ENCODE measurements at regions not wholly inside any gene's neighbourhood (a gene's known extent, or its start where the extent isn't known, plus 50 kb on each side); places are given as distances from the start of the nearest gene placed in this dataset.

DNA sequence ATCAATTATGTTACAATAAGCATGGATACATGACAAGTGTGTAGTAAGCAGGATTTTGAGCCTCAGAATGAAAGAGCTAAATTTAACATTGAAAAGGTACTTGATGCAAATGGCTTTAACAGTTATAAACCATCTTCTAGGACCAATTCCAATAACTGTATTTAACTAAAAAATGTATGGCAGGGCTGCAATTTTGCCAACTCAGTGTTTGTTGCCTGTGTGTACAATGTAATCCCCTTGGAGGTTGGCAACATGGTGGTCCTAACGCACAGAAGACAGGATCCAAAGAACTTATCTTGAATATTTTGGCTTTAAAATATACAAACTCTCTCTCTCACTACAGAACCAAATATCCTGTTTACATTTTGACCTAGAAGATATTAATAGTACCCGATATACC, 2314.1 kb downstream of the LRRC4C start:
- in situ Hi-C loops (cut with MboI; ENCODE audit: low sequenced_read_pairs): no loop called here

DNA sequence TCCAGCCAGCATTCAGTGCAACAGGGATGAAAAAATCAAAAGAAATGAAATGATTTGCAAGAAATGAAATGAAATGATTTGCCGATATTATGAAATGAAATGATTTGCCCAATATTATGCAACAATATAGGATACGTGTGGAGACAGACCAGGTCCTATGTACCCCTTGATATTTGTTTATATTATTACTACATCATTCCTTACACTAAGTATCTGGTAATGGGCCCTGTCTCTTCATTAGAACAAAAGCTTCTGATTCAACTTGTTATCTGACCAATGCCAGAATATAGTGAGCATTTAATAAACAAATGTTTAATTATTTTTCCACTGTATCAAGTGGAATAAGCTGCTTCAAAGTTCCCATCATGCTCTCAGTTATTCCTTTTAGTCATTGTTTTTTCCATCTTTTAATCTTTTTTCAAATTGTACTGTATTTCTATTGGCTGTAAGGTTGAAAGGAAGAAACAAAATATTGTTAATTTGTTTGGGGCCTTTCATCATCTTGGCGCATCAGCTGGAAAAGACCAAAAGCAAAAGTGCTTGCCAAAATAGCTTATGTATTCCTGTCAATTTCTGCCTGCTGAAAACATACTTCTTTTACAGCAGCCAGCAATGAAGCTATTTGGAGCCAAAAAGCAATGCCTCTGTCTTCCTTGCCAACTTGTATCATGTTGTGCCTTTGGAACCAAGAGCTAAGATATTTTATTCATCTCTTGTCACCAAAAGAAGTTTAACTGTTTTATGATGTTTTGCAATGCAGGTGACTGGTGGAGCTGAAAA, 2314.9 kb downstream of the LRRC4C start:
- in situ Hi-C loops (cut with MboI; ENCODE audit: low sequenced_read_pairs): no loop called here

DNA sequence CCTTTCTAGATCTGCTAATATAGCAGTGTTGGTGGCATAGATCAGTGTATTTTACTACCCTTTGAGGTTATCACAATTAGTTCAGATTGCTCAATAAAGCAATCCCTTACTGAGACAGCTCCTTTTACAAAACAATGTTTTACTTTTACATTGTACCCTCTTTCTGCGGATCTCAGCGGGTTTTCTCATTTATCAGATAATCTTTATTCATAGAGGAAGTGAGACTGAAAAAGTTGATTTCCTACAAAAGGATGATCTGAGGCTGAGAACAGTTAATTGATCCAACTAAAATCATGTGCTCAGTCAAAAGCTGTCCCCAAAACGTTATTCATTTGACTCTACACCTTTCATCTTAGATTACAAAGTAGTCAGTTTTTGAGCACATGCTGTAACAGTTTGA, 2319.9 kb downstream of the LRRC4C start:
- in situ Hi-C loops (cut with MboI; ENCODE audit: low sequenced_read_pairs): no loop called here

DNA sequence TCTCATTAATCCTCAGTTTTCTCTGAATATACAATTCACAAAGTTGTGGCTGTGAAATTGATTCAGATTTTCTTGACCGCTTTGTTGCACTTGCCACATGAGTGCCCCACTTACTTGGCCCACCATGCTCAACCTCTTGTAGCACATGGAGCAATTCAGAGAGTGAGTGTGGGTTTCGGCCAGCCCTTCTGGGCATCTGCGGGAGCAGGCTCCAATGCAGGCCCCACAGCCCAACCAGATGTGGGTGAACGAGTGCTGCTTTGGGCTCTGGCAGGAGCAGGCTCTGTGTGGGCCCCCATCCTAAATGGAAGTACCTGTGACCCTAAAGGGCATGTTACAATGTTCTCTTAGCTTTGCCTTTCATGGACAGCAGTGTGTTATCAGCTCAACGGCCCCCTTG, 2338.6 kb downstream of the LRRC4C start:
- in situ Hi-C loops (cut with MboI; ENCODE audit: low sequenced_read_pairs): no loop called here

DNA sequence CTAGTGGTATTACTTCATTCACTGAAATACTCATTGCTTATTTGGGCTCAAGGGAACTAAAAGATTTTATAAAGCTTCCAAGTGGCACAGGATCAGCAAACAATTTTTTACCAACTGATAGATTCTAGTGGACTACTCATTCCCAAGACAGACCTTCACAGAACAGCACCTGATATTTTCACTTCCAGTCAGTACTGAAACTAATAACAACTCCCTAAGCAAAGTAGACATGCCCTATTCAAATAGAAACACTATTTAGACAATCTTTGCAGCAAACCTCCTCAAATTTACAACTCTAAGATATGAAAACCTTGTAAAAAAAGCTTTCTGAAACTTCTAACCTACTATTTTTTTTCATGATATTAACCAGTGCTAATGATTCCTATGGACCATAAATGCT, 2345.8 kb downstream of the LRRC4C start:
- in situ Hi-C loops (cut with MboI; ENCODE audit: low sequenced_read_pairs): no loop called here

DNA sequence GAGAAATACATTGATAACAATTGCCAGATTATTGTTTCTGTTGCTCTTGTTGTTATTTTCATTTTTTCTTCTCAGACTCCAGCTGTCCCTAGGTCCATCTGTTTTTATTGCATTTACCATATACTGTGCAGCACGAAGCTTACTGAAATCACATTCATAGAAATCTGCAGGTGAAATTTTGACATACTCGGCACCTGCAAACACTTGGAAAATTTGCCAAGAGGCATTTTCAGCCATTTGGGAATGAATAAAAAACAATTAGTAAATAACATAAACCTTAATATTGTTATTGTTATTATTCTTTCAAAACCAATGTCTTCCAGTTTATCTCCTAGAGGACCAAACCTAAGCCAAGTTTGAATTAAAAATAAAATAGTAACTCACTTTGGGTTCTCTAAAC, 2357.2 kb downstream of the LRRC4C start:
- in situ Hi-C loops (cut with MboI; ENCODE audit: low sequenced_read_pairs): no loop called here

DNA sequence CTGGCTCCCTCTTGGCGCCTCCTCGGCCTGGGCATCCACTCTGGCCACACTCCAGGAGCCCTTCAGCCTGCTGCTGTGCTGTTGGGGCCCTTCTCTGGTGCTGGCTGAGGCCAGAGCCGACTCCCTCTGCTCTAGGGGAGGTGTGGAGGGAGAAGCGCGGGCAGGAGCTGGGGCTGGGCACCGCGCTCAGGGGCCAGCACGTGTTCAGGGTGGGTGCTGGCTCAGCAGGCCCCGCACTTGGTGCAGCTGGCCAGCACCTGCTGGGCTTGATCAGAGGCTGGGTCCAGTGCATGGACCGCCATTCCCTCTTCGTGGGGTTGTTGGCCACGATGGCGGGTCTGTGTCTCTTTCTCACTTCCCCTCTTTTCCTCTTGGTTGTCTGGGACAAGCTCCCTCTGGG, 2381.0 kb downstream of the LRRC4C start:
- in situ Hi-C loops (cut with MboI; ENCODE audit: low sequenced_read_pairs): no loop called here

DNA sequence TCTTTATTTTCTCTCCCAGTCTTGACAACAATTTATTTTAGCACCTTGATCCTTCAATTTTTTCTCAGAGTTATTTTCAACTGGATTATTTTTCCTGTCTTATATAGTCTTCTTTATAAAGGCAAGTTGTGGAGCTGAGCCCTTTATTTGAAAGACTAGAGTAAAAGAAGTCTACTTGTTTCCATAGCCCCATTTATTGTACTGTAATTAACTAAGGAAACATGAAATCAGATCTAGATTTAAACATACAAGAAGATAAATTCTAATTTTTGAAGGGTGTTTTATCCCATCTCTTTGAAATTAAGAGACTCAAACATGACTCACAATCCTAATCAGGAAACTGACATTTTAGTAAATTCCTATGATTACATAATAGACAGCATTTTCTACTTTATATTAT, 2421.8 kb downstream of the LRRC4C start:
- in situ Hi-C loops (cut with MboI; ENCODE audit: low sequenced_read_pairs): no loop called here

DNA sequence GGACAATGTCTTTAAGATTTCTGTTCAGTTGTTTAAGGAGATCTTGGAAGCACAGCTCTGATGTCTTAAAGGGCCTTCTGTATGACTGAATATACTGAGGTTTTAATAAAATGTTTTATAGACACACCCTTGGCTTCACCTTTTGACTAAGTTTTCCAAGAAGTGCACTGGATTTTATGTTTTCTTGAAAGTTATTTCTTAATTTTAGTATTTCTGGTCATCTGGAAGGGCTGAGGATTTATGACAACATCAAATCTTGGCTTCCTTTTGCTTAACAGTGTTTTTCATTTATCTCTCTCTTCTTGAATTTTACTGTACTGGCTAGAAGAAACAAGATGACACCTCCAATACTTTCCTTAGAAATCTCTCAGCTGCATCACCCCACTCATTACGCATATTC, 2423.4 kb downstream of the LRRC4C start:
- in situ Hi-C loops (cut with MboI; ENCODE audit: low sequenced_read_pairs): no loop called here

GRCh38 chr11:39021539-39021938, 2423.5 kb upstream of the RAG2 start:
- in situ Hi-C loops (cut with MboI; ENCODE audit: low sequenced_read_pairs): no loop called here

- in situ Hi-C loops (cut with MboI; ENCODE audit: low sequenced_read_pairs): no loop called here
Observed at GRCh38 chr11:39011797-39012196, 2413.8 kb upstream of the RAG2 start.

- in situ Hi-C loops (cut with MboI; ENCODE audit: low sequenced_read_pairs): no loop called here
Observed at GRCh38 chr11:38990841-38991240, 2392.8 kb upstream of the RAG2 start.

GRCh38 chr11:38990139-38990538, 2392.1 kb upstream of the RAG2 start:
- in situ Hi-C loops (cut with MboI; ENCODE audit: low sequenced_read_pairs): no loop called here

- in situ Hi-C loops (cut with MboI; ENCODE audit: low sequenced_read_pairs): no loop called here
Observed at GRCh38 chr11:38988908-38989307, 2390.9 kb upstream of the RAG2 start.

GRCh38 chr11:38972220-38972619, 2374.2 kb upstream of the RAG2 start:
- in situ Hi-C loops (cut with MboI; ENCODE audit: low sequenced_read_pairs): no loop called here

- in situ Hi-C loops (cut with MboI; ENCODE audit: low sequenced_read_pairs): no loop called here
Observed at GRCh38 chr11:38971141-38971540, 2373.1 kb upstream of the RAG2 start.

- in situ Hi-C loops (cut with MboI; ENCODE audit: low sequenced_read_pairs): no loop called here
Observed at GRCh38 chr11:38968951-38969350, 2370.9 kb upstream of the RAG2 start.

GRCh38 chr11:38952698-38953097, 2354.7 kb upstream of the RAG2 start:
- in situ Hi-C loops (cut with MboI; ENCODE audit: low sequenced_read_pairs): no loop called here

DNA sequence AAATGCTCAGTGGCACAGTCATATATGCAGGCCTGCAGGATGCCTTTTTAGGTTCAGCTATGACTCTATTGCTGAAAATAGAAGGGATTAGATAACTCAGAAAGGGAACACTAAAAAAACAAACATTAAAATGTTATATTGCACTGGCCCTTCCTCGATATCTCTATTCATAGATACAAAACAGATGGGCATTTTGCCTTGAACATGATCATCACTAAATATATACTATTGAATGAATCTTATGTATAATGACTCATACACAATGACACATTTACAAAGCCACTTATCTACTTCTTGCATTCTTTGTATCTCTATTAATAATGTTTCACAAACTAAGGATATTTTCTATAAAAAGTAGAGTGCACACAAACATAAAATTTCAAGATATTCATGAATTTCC, 2352.8 kb upstream of the RAG2 start:
- in situ Hi-C loops (cut with MboI; ENCODE audit: low sequenced_read_pairs): no loop called here

- in situ Hi-C loops (cut with MboI; ENCODE audit: low sequenced_read_pairs): no loop called here
Observed at GRCh38 chr11:38948392-38948791, 2350.4 kb upstream of the RAG2 start.

DNA sequence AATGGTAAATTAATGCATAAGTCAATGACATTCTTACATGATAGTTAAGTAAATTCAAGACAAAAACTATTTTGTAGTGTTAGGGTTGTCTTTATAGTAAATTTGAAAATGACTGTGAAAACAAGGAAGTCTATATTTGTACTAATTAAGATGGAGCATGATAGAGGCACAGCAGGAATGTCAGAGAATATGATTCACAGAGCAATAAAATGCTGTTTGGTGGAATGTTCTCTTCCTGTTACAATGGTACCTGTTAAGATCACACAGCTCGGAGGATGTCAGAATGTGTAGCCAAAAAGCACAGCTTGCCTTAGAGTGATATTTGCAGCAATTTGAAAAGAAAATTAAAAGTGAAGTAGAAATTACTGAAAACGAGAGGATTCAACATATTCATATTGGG, 2339.7 kb upstream of the RAG2 start:
- in situ Hi-C loops (cut with MboI; ENCODE audit: low sequenced_read_pairs): no loop called here

DNA sequence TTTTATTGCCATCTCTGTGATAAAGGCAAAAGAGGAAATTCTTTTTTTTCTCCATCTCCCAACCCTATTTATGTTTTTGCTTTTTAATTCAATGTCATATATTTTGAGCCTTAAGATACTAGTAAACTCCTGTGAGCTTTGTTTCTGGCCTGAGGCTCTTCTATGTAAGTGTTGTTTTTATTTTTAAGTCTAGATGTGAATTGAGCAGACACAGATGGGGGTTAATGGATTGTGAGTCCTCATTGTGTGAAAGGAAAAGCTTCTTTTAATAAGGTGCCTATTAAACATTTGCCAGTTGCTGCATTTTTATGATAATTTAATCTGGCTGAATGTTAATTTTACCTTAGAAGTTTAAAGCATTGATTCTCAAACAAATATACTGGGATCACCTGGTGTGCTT, 2337.9 kb upstream of the RAG2 start:
- in situ Hi-C loops (cut with MboI; ENCODE audit: low sequenced_read_pairs): no loop called here

DNA sequence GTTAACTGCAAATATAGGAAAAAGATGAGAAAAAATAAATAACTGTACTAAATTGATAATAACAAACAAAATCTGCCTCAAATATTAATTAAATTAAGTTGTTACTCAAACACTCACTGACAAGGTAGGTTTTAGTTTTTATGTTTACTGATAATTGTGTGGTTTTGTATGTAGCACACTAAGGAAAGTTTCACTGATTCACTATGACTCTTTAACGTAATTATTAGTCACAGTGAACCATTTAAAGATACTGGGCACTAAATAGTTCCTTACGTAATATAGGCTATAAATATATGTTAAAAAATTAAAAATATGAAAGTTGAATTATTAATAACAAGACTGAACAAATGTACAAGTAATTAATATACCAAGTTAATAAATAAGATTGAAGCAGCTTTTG, 2330.0 kb upstream of the RAG2 start:
- in situ Hi-C loops (cut with MboI; ENCODE audit: low sequenced_read_pairs): no loop called here

All from HL-60/S4 treated with phorbol 12-myristate 13-acetate at 8.2 ng/mL for 4 days and 3 days (cell line).